Mesenchymal stem cell (in vitro differentiated cells and primary cell): ENCODE measurements at regions not wholly inside any gene's neighbourhood (a gene's known extent, or its start where the extent isn't known, plus 50 kb on each side); places are given as distances from the start of the nearest gene placed in this dataset.

Experiments used
- DNase-seq: peaks from one replicate; pipeline ENCODE4 v3.0.0-alpha.2; 2013
- H2AFZ ChIP-seq: one replicate; pipeline ENCODE4 v1.6.1; 2013; ENCODE audit warnings: low read depth, mild to moderate bottlenecking, control low read depth, inconsistent platforms, low read length, moderate library complexity
- H2AK5ac ChIP-seq: 2 replicates; pipeline ENCODE4 v1.6.1; 2013; ENCODE audit warnings: low read length, moderate library complexity, mild to moderate bottlenecking, inconsistent platforms; ENCODE audit not compliant: severe bottlenecking
- H2BK120ac ChIP-seq: one replicate; pipeline ENCODE4 v1.6.1; 2013; ENCODE audit warnings: low read depth, mild to moderate bottlenecking, inconsistent platforms, low read length, moderate library complexity
- H2BK12ac ChIP-seq, 2 experiments: one replicate each; pipeline ENCODE4 v1.6.1; 2013; ENCODE audit warnings: inconsistent platforms in 2 of 2, low read length in 2 of 2, mild to moderate bottlenecking in 2 of 2, moderate library complexity in 2 of 2, control low read depth in 1 of 2
- H2BK15ac ChIP-seq: one replicate; pipeline ENCODE4 v1.6.1; 2013; ENCODE audit warnings: mild to moderate bottlenecking, low read depth, inconsistent platforms; ENCODE audit not compliant: poor library complexity, severe bottlenecking
- H2BK5ac ChIP-seq: 2 replicates; pipeline ENCODE4 v1.6.1; 2013; ENCODE audit warnings: low read depth, mild to moderate bottlenecking, low read length, control low read depth, inconsistent platforms; ENCODE audit not compliant: poor library complexity, severe bottlenecking
- H3K14ac ChIP-seq, 2 experiments: one replicate each; pipeline ENCODE4 v1.6.1; 2013; ENCODE audit warnings: inconsistent platforms in 2 of 2, low read length in 2 of 2, control low read depth in 1 of 2, mild to moderate bottlenecking in 1 of 2, moderate library complexity in 1 of 2
- H3K18ac ChIP-seq, 2 experiments: one replicate each; pipeline ENCODE4 v1.6.1; 2013; ENCODE audit warnings: inconsistent platforms in 2 of 2, low read length in 2 of 2, control low read depth in 1 of 2, low read depth in 1 of 2, mild to moderate bottlenecking in 1 of 2
- H3K23ac ChIP-seq, 2 experiments: one replicate each; pipeline ENCODE4 v1.6.1; 2013; ENCODE audit warnings: inconsistent platforms in 2 of 2, low read length in 2 of 2, mild to moderate bottlenecking in 2 of 2, moderate library complexity in 2 of 2, control low read depth in 1 of 2
- H3K27ac ChIP-seq: 2 replicates; pipeline ENCODE4 v1.5.1; 2013; ENCODE audit warnings: mild to moderate bottlenecking, moderate library complexity, low read length, control low read depth, inconsistent platforms; ENCODE audit not compliant: poor library complexity, severe bottlenecking
- H3K27me3 ChIP-seq, 2 experiments: 2 replicates each; pipeline versions ENCODE4 v1.6.1 to v1.7.0; 2013; ENCODE audit warnings: low read length in 2 of 2, mild to moderate bottlenecking in 2 of 2, moderate library complexity in 2 of 2, control low read depth in 1 of 2, inconsistent platforms in 1 of 2; ENCODE audit not compliant: control insufficient read depth in 1 of 2, insufficient read depth in 1 of 2
- H3K36me3 ChIP-seq, 2 experiments: 2 replicates each; pipeline versions ENCODE4 v1.6.1 to v1.7.0; 2013; ENCODE audit warnings: low read length in 2 of 2, control low read depth in 1 of 2, inconsistent platforms in 1 of 2, low read depth in 1 of 2, mild to moderate bottlenecking in 1 of 2; ENCODE audit not compliant: insufficient read depth in 2 of 2, control insufficient read depth in 1 of 2
- H3K4ac ChIP-seq, 2 experiments: one replicate each; pipeline ENCODE4 v1.6.1; 2013; ENCODE audit warnings: inconsistent platforms in 2 of 2, low read length in 2 of 2, mild to moderate bottlenecking in 2 of 2, moderate library complexity in 2 of 2, control low read depth in 1 of 2, low read depth in 1 of 2
- H3K4me1 ChIP-seq: 2 replicates; pipeline ENCODE4 v1.6.1; 2013; ENCODE audit warnings: low read depth, low read length, control low read depth; ENCODE audit not compliant: control insufficient read depth, insufficient read depth
- H3K4me2 ChIP-seq: 2 replicates; pipeline ENCODE4 v1.6.1; 2013; ENCODE audit warnings: low read length, mild to moderate bottlenecking, inconsistent platforms; ENCODE audit not compliant: poor library complexity, severe bottlenecking
- H3K4me3 ChIP-seq, 2 experiments: 2 replicates each; pipeline versions ENCODE4 v1.5.1 to v1.7.0; 2013; ENCODE audit warnings: low read length in 2 of 2, mild to moderate bottlenecking in 2 of 2, control low read depth in 1 of 2, low read depth in 1 of 2; ENCODE audit not compliant: insufficient read depth in 1 of 2
- H3K79me1 ChIP-seq: replicated peaks from 2 replicates; pipeline ENCODE4 v1.6.1; 2013; ENCODE audit warnings: mild to moderate bottlenecking, control low read depth, low read length, inconsistent platforms; ENCODE audit not compliant: poor library complexity, severe bottlenecking
- H3K9ac ChIP-seq: 2 replicates; pipeline ENCODE4 v1.7.0; 2013; ENCODE audit warnings: mild to moderate bottlenecking, low read length, moderate library complexity
- H3K9me3 ChIP-seq: 2 replicates; pipeline ENCODE4 v1.7.0; 2013; ENCODE audit warnings: mild to moderate bottlenecking, low read length; ENCODE audit not compliant: control insufficient read depth
- H4K8ac ChIP-seq: one replicate; pipeline ENCODE4 v1.6.1; 2013; ENCODE audit warnings: inconsistent platforms, mild to moderate bottlenecking, low read length, moderate library complexity
- H4K91ac ChIP-seq: one replicate; pipeline ENCODE4 v1.6.1; 2013; ENCODE audit warnings: mild to moderate bottlenecking, low read length, inconsistent platforms
- WGBS: methylation state at CpG from one replicate; pipeline ENCODE4 v1.1.7; 2013; ENCODE audit warnings: mixed read lengths; 5-methylcytosine and 5-hydroxymethylcytosine counted together

- Histone ChIP-seq H3K4me3 (no peak overlapping the region), H2BK5ac (no peak overlapping the region), H3K79me1 (no peaks in the 10 kb centered on the region), H2BK120ac (no peak overlapping the region), H3K4me2 (no peak overlapping the region), H4K91ac (no peak overlapping the region), H4K8ac (no peak overlapping the region), H3K36me3 (no peaks in the 10 kb centered on the region), H3K4me1 (no peaks in the 10 kb centered on the region), H2AFZ (no peak overlapping the region), H3K27ac (no peak overlapping the region), H3K14ac (no peak overlapping the region), H3K9me3 (no peaks in the 10 kb centered on the region), H3K27me3 (no peaks in the 10 kb centered on the region), H2AK5ac (no peak overlapping the region), H3K9ac (no peak overlapping the region), H3K4ac (no peak overlapping the region), H2BK12ac (peak overlapping the region in 1 of 2 experiments; percentile 21), H3K18ac (no peak overlapping the region), H3K23ac (no peak overlapping the region), H2BK15ac (no peak overlapping the region)
- WGBS: 92% methylated on average over 3 of the region's 3 CpGs
- DNase-seq: no peak
Observed at GRCh38 chr2:18312818-18313217, 247.6 kb downstream of the RDH14 start.

GRCh38 chr2:18311420-18312195, 248.8 kb downstream of the RDH14 start:
- Histone ChIP-seq H2BK120ac (no peak overlapping the region), H3K27me3 (no peaks in the 10 kb centered on the region), H2AFZ (no peak overlapping the region), H3K36me3 (no peaks in the 10 kb centered on the region), H3K4me3 (no peak overlapping the region), H3K27ac (peak overlapping the region; percentile 83), H3K14ac (no peak overlapping the region), H4K8ac (no peak overlapping the region), H3K9me3 (no peaks in the 10 kb centered on the region), H3K4me2 (no peak overlapping the region), H3K4ac (no peak overlapping the region), H2BK15ac (no peak overlapping the region), H2BK5ac (no peak overlapping the region), H3K9ac (no peak overlapping the region), H3K23ac (no peak overlapping the region), H2BK12ac (no peak overlapping the region), H3K79me1 (no peaks in the 10 kb centered on the region), H3K18ac (peak overlapping the region in 1 of 2 experiments; percentile 8), H3K4me1 (no peaks in the 10 kb centered on the region), H2AK5ac (no peak overlapping the region), H4K91ac (no peak overlapping the region)
- DNase-seq: peak; percentile 73
- 77% methylated on average over 4 of the region's 4 CpGs for WGBS

DNA sequence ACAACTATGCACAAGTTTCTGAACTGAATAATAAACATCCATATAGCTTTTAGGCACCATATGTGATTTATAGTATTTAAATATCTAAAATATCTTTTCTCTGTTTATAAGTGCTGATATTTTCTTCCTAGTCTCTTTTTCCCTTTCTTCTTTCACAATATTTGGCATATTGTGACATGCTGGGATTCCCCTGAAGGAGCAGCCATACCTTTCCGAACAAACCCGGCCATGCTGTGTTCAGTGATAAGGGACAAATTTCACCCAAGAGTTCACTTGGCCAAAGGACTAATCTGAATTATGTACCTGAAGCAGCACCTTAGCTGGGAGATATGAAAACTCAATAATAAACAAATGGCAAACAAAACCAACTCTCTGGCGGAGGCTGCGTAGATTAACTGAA, 250.8 kb downstream of the RDH14 start:
- H3K27me3 ChIP-seq: no peaks in the 10 kb centered on the region
- no peak overlapping the region for H3K18ac ChIP-seq
- no peak overlapping the region for H2BK120ac ChIP-seq
- H3K36me3 ChIP-seq: no peaks in the 10 kb centered on the region
- peak overlapping the region in 1 of 2 experiments; percentile 45 for H2BK12ac ChIP-seq
- DNase-seq: peak; percentile 47
- H2BK15ac ChIP-seq: no peak overlapping the region
- H3K27ac ChIP-seq: no peak overlapping the region
- no peak overlapping the region for H2BK5ac ChIP-seq
- H3K14ac ChIP-seq: no peak overlapping the region
- H2AK5ac ChIP-seq: peak overlapping the region; percentile 31
- no peak overlapping the region for H3K23ac ChIP-seq
- H3K79me1 ChIP-seq: no peaks in the 10 kb centered on the region
- H3K4ac ChIP-seq: no peak overlapping the region
- WGBS: 92% methylated on average over 4 of the region's 4 CpGs
- H2AFZ ChIP-seq: no peak overlapping the region
- no peak overlapping the region for H4K8ac ChIP-seq
- no peaks in the 10 kb centered on the region for H3K4me1 ChIP-seq
- no peaks in the 10 kb centered on the region for H3K9me3 ChIP-seq
- no peak overlapping the region for H4K91ac ChIP-seq
- H3K4me3 ChIP-seq: no peak overlapping the region
- H3K9ac ChIP-seq: no peak overlapping the region
- H3K4me2 ChIP-seq: no peak overlapping the region

DNA sequence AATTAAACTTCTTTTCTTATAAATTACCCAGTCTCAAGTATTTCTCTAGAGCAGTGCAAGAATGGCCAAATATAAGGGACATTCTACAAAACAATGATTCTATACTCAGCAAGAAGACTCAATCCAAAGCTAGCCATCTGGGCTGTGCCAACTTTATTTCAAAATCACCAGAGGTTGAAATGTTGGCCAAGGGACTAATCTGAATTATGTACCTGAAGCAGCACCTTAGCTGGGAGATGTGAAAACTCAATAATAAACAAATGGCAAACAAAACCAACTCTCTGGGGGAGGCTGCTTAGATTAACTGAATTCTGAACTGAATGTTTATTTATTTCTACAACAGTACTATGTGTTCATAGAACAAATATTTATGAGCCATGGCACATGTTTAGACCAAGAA, 251.3 kb downstream of the RDH14 start:
- Histone ChIP-seq H3K9ac (no peak overlapping the region), H3K79me1 (no peaks in the 10 kb centered on the region), H2BK15ac (no peak overlapping the region), H3K4me3 (no peak overlapping the region), H3K4ac (no peak overlapping the region), H3K14ac (no peak overlapping the region), H2BK12ac (no peak overlapping the region), H3K9me3 (no peaks in the 10 kb centered on the region), H4K8ac (no peak overlapping the region), H3K18ac (no peak overlapping the region), H3K27ac (no peak overlapping the region), H3K4me1 (no peaks in the 10 kb centered on the region), H3K4me2 (no peak overlapping the region), H4K91ac (no peak overlapping the region), H2BK120ac (no peak overlapping the region), H3K27me3 (no peaks in the 10 kb centered on the region), H2AFZ (no peak overlapping the region), H2BK5ac (no peak overlapping the region), H3K36me3 (no peaks in the 10 kb centered on the region), H2AK5ac (no peak overlapping the region), H3K23ac (no peak overlapping the region)
- DNase-seq: no peak
